WI38 (cell line): ENCODE measurements at regions not wholly inside any gene's neighbourhood (a gene's known extent, or its start where the extent isn't known, plus 50 kb on each side); places are given as distances from the start of the nearest gene placed in this dataset.

ENCODE experiments used
- H3K4me3 ChIP-seq: 2 replicates; pipeline ENCODE4 v1.5.1; 2011; ENCODE audit warnings: low read depth, mild to moderate bottlenecking, control low read depth, low read length
- CTCF ChIP-seq: IDR thresholded peaks from 2 replicates; pipeline ENCODE4 v1.5.1; 2012; ENCODE audit warnings: low read depth, mild to moderate bottlenecking, control low read depth, low read length

- TF ChIP-seq CTCF = no peak
These were observed 501.5 kb downstream of the ELAVL2 start for GRCh38 chr9:23324511-23324910.

GRCh38 chr9:23326597-23326996 is 499.4 kb downstream of the ELAVL2 start:
- H3K4me3 ChIP-seq = no peak overlapping the region
- TF ChIP-seq CTCF = no peak

More at GRCh38 chr9:23324511-23324910, 501.5 kb downstream of the ELAVL2 start:
- H3K4me3 ChIP-seq = no peak overlapping the region

DNA sequence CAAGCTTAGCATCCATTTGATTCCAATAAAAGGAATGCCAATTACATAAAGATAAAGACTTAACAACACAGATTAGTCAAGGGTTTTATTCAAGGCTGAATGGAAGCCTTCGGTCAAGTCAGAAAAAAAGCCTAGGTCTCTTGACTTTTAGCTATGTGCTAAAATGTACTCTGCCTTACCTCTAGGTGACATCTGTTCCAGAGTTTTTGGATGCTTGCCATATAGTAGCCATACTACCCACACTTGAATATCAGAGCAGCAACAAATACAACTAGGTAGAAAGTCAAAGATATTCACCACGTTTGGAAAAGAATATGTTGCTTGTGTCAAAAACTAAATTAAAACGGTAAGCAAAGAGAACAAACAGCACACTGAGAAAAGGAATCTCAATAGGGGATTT is 484.7 kb downstream of the ELAVL2 start:
- no peak for TF ChIP-seq CTCF
- no peak overlapping the region for H3K4me3 ChIP-seq

- no peak for TF ChIP-seq CTCF
- no peak overlapping the region for H3K4me3 ChIP-seq
These were observed 483.7 kb downstream of the ELAVL2 start for GRCh38 chr9:23342291-23342690.

- no peak for TF ChIP-seq CTCF
- H3K4me3 ChIP-seq = no peak overlapping the region
These were observed 482.8 kb downstream of the ELAVL2 start for GRCh38 chr9:23343226-23343625.

DNA sequence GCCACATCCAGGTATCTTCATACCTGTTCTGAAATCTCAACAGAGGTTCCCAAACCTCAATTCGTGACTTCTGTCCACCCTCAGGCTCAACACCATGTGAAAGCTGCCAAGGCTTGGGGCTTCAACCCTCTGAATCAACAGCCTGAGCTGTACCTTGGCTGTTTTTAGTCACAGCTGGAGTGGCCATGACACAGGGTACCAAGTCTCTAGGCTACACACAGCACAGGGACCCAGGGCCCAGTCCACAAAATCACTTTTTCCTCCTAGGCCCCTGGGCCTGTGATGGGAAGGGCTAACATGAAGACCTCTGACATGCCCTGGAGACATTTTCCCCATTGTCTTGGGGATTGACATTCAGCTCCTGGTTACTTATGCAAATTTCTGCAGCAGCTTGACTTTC is 464.9 kb downstream of the ELAVL2 start:
- no peak overlapping the region for H3K4me3 ChIP-seq
- no peak for TF ChIP-seq CTCF

- no peak overlapping the region for H3K4me3 ChIP-seq
- no peak for TF ChIP-seq CTCF
These were observed 453.3 kb downstream of the ELAVL2 start for GRCh38 chr9:23372703-23373102.
